Keratinocyte (primary cell): ENCODE measurements at regions not wholly inside any gene's neighbourhood (a gene's known extent, or its start where the extent isn't known, plus 50 kb on each side); places are given as distances from the start of the nearest gene placed in this dataset.

Experiments
- DNase-seq: peaks from one replicate; pipeline ENCODE4 v3.0.0-alpha.2; 2011; ENCODE audit warnings: low read depth, missing footprints, low spot score
- FAIRE-seq: peaks from 2 replicates; lab custom pipeline; 2011; peaks lifted over from hg19 to GRCh38; lab: Jason Lieb, UNC
- H2AFZ ChIP-seq: 2 replicates; pipeline ENCODE4 v1.6.0; 2012; ENCODE audit warnings: low read length, control low read depth, inconsistent platforms; ENCODE audit not compliant: control insufficient read depth
- H3K27ac ChIP-seq: 2 replicates; pipeline ENCODE4 v1.5.1; 2011; ENCODE audit warnings: low read length; ENCODE audit not compliant: control insufficient read depth, insufficient read depth
- H3K27me3 ChIP-seq: 3 replicates; pipeline ENCODE4 v1.6.0; 2011; ENCODE audit warnings: low read length; ENCODE audit not compliant: control insufficient read depth, insufficient read depth; ENCODE audit errors: extremely low read depth
- H3K36me3 ChIP-seq, 2 experiments: 2 replicates in 1 of 2; 3 replicates in 1 of 2; pipeline ENCODE4 v1.5.1; 2011; ENCODE audit warnings: low read length in 2 of 2, mild to moderate bottlenecking in 1 of 2; ENCODE audit not compliant: control insufficient read depth in 2 of 2, insufficient read depth in 2 of 2; ENCODE audit errors: extremely low read depth in 1 of 2
- H3K4me1 ChIP-seq: 3 replicates; pipeline ENCODE4 v1.5.1; 2011; ENCODE audit warnings: low read length; ENCODE audit not compliant: control insufficient read depth, insufficient read depth; ENCODE audit errors: extremely low read depth
- H3K4me2 ChIP-seq: 3 replicates; pipeline ENCODE4 v1.6.0; 2011; ENCODE audit warnings: low read depth, low read length; ENCODE audit not compliant: control insufficient read depth, insufficient read depth; ENCODE audit errors: extremely low read depth
- H3K4me3 ChIP-seq, 3 experiments: fragments of 200-600 bp in 1 of 3; sonication (generic) in 1 of 3; 2 replicates in 2 of 3; 3 replicates in 1 of 3; pipeline ENCODE4 v1.5.1; 2011 to 2016; ENCODE audit warnings: low read length in 3 of 3, mild to moderate bottlenecking in 3 of 3, control low read depth in 2 of 3, inconsistent platforms in 1 of 3, low read depth in 1 of 3, mixed read lengths in 1 of 3, mixed run types in 1 of 3, moderate library complexity in 1 of 3; ENCODE audit not compliant: control insufficient read depth in 2 of 3, insufficient read depth in 2 of 3; ENCODE audit errors: extremely low read depth in 1 of 3
- H3K79me2 ChIP-seq: 2 replicates; pipeline ENCODE4 v1.6.0; 2012; ENCODE audit warnings: low read length; ENCODE audit not compliant: control insufficient read depth, insufficient read depth
- H3K9ac ChIP-seq: 3 replicates; pipeline ENCODE4 v1.6.0; 2011; ENCODE audit warnings: low read length; ENCODE audit not compliant: control insufficient read depth, insufficient read depth; ENCODE audit errors: extremely low read depth
- H3K9me1 ChIP-seq: 3 replicates; pipeline ENCODE4 v1.6.0; 2011; ENCODE audit warnings: low read length; ENCODE audit not compliant: control insufficient read depth, insufficient read depth; ENCODE audit errors: extremely low read depth
- H3K9me3 ChIP-seq: 2 replicates; pipeline ENCODE4 v1.5.1; 2012; ENCODE audit warnings: low read depth, low read length; ENCODE audit not compliant: control insufficient read depth
- H4K20me1 ChIP-seq: 3 replicates; pipeline ENCODE4 v1.6.0; 2011; ENCODE audit warnings: low read length; ENCODE audit not compliant: control insufficient read depth, insufficient read depth; ENCODE audit errors: extremely low read depth
- EZH2 ChIP-seq: IDR thresholded peaks from one replicate; pipeline ENCODE4 v1.6.1; 2012; ENCODE audit warnings: inconsistent platforms, mild to moderate bottlenecking, low read length, moderate library complexity
- dilution Hi-C: fragments of 300-500 bp; cut with MboI; formaldehyde crosslinking; loops from one replicate; pipeline ENCODE4 v1.7.0; 2020; ENCODE audit warnings: low sequenced_read_pairs; ENCODE audit not compliant: extremely low pct_ligation_motif_present
- TF ChIP-seq, protein P1 (sequence below), 3 experiments: IDR thresholded peaks in 1 of 3; conservative IDR thresholded peaks in 1 of 3; optimal IDR thresholded peaks in 1 of 3; 2 replicates in 2 of 3; 3 replicates in 1 of 3; pipeline versions ENCODE3 to v1.5.1; 2011; ENCODE audit warnings: low read length in 3 of 3, mild to moderate bottlenecking in 3 of 3, moderate library complexity in 2 of 3, control low read depth in 1 of 3, inconsistent platforms in 1 of 3; ENCODE audit not compliant: insufficient read depth in 2 of 3; ENCODE audit errors: extremely low read depth in 1 of 3

DNA sequence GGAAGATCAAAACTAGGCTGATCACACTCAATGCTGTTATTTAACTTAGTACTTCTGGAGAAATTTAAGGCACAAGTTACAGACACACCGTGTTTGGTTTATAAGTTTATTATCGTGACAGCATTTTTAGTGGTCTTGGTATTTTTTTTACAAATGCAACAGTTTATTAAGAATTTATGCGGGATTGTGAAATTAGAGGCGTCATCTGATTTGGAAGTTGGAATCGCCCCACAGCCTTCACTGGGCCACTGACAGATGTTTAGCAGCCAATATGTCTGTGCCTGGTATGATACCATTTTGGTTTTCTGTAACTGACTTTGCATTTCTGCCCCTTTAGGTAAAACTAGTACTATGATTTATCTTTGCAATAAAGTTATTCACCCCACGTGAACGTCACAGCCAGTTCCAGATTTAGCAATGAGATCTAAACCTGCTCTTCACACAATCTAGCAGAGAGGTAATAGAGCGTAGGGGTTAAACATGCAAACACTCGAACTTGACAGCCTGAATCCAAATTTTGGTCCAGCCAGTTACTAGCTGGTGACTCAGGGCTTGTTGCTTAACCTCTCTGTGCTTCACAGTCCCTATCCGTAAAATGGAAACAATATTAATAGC, 73.2 kb upstream of the SSTR1 start:
- Histone ChIP-seq H3K9me1 (no peaks in the 10 kb centered on the region), H3K4me1 (no peaks in the 10 kb centered on the region), H3K9me3 (no peaks in the 10 kb centered on the region), H3K27me3 (no peaks in the 10 kb centered on the region), H3K27ac (no peak overlapping the region), H3K4me2 (no peak overlapping the region), H2AFZ (no peak overlapping the region), H4K20me1 (no peaks in the 10 kb centered on the region), H3K4me3 (no peak overlapping the region), H3K79me2 (no peaks in the 10 kb centered on the region), H3K36me3 (no peaks in the 10 kb centered on the region), H3K9ac (no peak overlapping the region)
- TF ChIP-seq, protein P1, sequence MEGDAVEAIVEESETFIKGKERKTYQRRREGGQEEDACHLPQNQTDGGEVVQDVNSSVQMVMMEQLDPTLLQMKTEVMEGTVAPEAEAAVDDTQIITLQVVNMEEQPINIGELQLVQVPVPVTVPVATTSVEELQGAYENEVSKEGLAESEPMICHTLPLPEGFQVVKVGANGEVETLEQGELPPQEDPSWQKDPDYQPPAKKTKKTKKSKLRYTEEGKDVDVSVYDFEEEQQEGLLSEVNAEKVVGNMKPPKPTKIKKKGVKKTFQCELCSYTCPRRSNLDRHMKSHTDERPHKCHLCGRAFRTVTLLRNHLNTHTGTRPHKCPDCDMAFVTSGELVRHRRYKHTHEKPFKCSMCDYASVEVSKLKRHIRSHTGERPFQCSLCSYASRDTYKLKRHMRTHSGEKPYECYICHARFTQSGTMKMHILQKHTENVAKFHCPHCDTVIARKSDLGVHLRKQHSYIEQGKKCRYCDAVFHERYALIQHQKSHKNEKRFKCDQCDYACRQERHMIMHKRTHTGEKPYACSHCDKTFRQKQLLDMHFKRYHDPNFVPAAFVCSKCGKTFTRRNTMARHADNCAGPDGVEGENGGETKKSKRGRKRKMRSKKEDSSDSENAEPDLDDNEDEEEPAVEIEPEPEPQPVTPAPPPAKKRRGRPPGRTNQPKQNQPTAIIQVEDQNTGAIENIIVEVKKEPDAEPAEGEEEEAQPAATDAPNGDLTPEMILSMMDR (optimal IDR thresholded peaks at IDR 0.05 in 1 of 3, IDR thresholded peaks at IDR 0.05 in 1 of 3, conservative IDR thresholded peaks at IDR 0.05 in 1 of 3; ENCODE audit: extremely low read depth in 1 of 3, insufficient read depth in 2 of 3, low read length in 3 of 3): no peak
- TF ChIP-seq EZH2: no peak
- dilution Hi-C loops: no loop called here
- DNase-seq: no peak
- no peak for FAIRE-seq

DNA sequence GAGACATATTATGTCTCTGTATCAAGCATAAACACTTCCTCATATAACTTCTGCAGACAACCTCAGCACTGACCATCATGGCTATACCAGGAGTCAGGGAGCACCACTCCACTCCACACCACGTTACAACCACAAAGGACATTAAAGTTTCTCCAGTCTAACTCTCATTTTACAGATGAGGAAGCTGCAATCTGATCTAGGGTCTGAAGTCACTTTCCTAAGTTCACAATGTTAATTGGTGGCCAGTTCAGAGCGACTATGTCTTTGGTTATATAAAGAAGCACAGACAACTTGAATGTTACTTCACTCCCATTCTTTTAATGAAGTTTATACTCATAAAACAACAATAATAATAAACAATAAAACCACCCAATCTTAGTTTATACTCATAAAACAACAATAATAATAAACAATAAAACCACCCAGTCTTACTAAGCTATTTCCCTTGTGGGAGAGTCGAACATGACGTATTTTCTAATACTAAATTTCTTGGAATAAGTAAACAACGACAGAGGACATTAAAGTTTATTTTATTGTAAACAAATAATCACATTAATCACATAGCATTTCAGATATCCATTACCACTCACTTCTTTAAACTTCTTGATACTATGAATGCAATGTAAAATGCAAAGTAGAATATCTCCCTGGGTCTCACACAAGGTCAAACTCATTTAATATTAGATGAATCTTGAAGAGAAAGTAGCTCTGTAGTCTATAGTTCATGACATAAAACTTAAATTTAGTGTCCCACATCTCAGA, 72.4 kb upstream of the SSTR1 start:
- no peaks in the 10 kb centered on the region for H3K27me3 ChIP-seq
- no peaks in the 10 kb centered on the region for H4K20me1 ChIP-seq
- no peak overlapping the region for H2AFZ ChIP-seq
- H3K4me2 ChIP-seq: no peak overlapping the region
- H3K79me2 ChIP-seq: no peaks in the 10 kb centered on the region
- TF ChIP-seq EZH2: no peak
- TF ChIP-seq, protein P1 (optimal IDR thresholded peaks at IDR 0.05 in 1 of 3, IDR thresholded peaks at IDR 0.05 in 1 of 3, conservative IDR thresholded peaks at IDR 0.05 in 1 of 3; ENCODE audit: extremely low read depth in 1 of 3, insufficient read depth in 2 of 3, low read length in 3 of 3): no peak
- no peak overlapping the region for H3K9ac ChIP-seq
- no peak overlapping the region for H3K27ac ChIP-seq
- no peaks in the 10 kb centered on the region for H3K9me3 ChIP-seq
- H3K4me3 ChIP-seq: no peak overlapping the region
- no peaks in the 10 kb centered on the region for H3K4me1 ChIP-seq
- FAIRE-seq (no peak), DNase-seq (no peak)
- dilution Hi-C loops: no loop called here
- no peaks in the 10 kb centered on the region for H3K9me1 ChIP-seq
- no peaks in the 10 kb centered on the region for H3K36me3 ChIP-seq
